MG63 (cell line): ENCODE measurements at regions not wholly inside any gene's neighbourhood (a gene's known extent, or its start where the extent isn't known, plus 50 kb on each side); places are given as distances from the start of the nearest gene placed in this dataset.
"Not testable (repeated sequence)": the region's sequence is repeated elsewhere in the genome, so short reads cannot be mapped to it uniquely, and the experiment has no call there.

Experiments used
- DNase-seq: peaks from one replicate; pipeline ENCODE4 v3.0.0-alpha.2; 2020
- H3K27me3 ChIP-seq: fragments of 250-450 bp; sonication (Bioruptor Pico); 2 replicates; pipeline ENCODE4 v1.5.1; 2020; ENCODE audit warnings: mild to moderate bottlenecking, moderate library complexity
- H3K36me3 ChIP-seq: fragments of 250-450 bp; sonication (Bioruptor Pico); 2 replicates; pipeline ENCODE4 v1.5.1; 2020; ENCODE audit warnings: mild to moderate bottlenecking, moderate library complexity
- H3K4me3 ChIP-seq: fragments of 250-450 bp; sonication (Bioruptor Pico); 2 replicates; pipeline ENCODE4 v1.5.1; 2020; ENCODE audit warnings: mild to moderate bottlenecking, moderate library complexity
- H3K9me3 ChIP-seq: fragments of 250-450 bp; sonication (Bioruptor Pico); 2 replicates; pipeline ENCODE4 v1.5.1; 2020; ENCODE audit warnings: mild to moderate bottlenecking, moderate library complexity

DNA sequence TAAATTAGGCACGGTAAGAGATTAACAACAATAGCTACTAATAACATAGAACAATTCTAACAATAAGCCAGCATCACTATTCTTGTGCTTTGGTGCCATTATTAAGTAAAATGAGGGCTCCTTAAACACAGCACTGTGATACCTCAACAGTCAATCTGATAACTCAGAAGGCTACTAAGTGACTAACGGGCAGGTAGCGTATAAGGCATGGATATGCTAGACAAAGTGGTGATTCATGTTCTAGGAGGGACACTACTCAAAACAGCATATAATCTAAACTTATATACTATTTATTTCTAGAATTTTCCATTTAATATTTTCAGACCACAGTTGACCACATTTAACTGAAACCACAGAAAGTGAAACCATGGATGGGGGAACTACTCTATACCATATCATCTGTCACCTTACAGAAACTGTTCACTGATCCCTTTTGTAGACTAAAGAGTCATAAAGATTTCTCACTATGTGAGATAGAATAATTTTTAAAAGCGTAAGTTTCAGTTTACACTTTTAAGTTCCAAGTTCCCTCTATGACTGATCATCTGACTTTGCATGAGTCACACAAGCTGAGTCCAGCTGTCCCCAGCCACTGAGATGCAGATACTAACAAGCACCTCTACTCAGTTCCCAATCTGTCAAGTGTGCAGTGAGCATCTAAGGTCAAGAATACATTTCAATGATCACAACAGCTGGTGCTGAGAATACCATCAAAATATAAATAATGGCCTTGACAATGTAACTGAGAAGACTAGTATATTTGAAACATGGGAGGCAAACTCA is 256.2 kb downstream of the SPATA31A1 start:
- not testable (repeated sequence) for H3K4me3 ChIP-seq, H3K27me3 ChIP-seq, DNase-seq, H3K36me3 ChIP-seq, H3K9me3 ChIP-seq

DNA sequence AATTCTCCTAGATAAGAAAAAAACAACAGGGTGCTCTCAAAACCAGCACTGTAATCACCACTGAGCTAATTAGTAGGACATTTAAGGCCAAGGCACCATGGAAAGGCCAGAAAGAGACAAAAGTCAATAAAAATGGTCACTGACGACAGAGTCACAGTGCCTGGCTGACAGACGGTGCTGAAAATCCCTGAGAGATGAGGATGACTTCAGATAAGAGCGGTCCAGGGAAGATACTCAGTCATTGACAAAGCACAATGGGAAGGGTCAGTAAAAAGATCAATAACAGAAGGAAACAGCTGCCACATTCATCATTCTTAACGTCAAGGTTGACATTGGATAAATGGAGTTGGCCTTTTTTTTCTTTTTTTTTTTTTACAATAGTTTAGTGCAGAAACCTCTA is 261.0 kb downstream of the SPATA31A1 start:
- H3K9me3 ChIP-seq, DNase-seq, H3K4me3 ChIP-seq, H3K36me3 ChIP-seq, H3K27me3 ChIP-seq: not testable (repeated sequence)

DNA sequence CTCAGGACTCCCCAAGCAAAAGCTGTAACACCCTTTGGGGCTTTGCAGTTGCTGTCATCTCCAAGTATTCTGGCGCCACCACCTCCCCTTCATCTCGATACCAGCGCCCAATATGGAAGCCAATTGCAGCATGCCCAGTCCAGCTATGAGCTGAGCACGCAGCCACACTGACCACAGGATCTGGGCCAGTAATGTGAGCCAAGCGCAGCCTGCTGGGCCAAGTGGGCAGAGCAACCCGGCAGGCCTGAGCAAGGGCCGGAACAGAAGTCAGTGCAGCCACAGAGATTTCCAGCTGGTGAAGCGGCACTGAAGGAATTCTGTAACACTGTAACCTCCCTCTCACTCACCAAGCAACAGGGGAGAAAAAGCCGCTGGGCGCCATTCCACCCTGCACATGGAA is 268.6 kb downstream of the SPATA31A1 start:
- H3K27me3 ChIP-seq, H3K36me3 ChIP-seq, DNase-seq, H3K4me3 ChIP-seq, H3K9me3 ChIP-seq: not testable (repeated sequence)

DNA sequence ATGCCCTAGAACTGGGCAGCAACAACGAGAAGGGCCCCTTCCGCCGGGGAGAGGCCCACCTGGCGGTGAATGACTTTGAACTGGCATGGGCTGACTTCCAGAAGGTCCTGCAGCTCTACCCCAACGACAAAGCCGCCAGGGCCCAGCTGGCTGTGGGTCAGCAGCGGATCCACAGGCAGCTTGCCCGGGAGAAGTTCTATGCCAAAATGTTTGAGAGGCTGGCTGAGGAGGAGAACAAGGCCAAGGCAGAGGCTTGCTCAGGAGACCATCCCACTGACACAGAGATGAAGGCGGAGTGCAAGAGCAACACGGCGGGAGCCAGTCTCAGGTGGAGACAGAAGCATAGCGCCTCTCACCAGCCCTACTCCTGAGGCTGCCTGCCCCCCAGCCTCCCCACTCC is 276.6 kb downstream of the SPATA31A1 start:
- H3K9me3 ChIP-seq, result not testable (repeated sequence)

DNA sequence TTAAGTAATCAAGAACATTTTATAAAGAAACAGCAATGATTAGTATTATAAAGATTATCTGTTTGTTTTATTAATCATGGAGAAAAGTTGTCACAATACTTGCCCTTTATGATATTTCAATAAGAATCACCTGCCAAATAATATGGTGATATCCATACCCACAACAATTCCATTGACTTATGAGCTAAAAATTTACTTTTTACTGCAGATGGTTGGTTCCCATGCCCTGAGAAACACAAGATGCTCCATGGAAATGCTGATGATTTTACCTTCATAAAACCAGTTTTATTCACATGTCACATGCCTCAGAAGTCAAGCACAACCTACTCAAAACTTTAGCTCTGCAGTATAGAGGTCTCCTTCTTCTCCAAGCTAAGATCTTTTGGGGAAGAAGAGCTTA is 293.6 kb downstream of the SPATA31A1 start:
- H3K4me3 ChIP-seq, H3K36me3 ChIP-seq, H3K27me3 ChIP-seq, H3K9me3 ChIP-seq, DNase-seq: not testable (repeated sequence)

More for the DNA sequence above, 276.6 kb downstream of the SPATA31A1 start:
- DNase-seq, result peak; percentile 82
- not testable (repeated sequence) for H3K36me3 ChIP-seq, H3K27me3 ChIP-seq, H3K4me3 ChIP-seq

DNA sequence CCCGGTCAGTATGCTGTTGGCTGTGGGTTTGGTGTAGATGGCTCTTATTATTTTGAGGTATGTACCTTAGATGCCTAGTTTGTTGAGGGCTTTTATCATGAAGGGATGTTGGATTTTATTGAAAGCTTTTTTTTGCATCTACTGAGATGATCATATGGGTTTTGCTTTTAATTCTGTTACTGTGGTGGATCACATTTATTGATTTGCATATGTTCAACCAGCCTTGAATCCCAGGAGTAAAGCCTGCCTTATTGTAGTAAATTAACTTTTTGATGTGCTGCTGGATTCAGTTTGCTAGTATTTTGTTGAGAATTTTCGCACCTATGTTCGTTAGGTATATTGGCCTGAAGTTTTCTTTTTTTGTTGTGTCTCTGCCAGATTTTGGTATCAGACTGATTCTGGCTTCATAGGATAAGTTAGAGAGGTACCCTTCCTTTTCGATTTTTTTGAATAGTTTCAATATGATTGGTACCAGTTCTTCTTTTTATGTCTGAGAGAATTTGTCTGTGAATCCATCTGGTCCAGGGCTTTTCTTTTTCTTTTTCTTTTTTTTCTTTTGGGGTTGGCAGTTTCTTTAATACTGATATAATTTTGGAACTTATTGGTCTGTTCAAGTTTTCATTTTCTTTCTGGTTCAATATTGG is 301.6 kb downstream of the SPATA31A1 start:
- H3K27me3 ChIP-seq, H3K4me3 ChIP-seq, H3K9me3 ChIP-seq, DNase-seq, H3K36me3 ChIP-seq: not testable (repeated sequence)

DNA sequence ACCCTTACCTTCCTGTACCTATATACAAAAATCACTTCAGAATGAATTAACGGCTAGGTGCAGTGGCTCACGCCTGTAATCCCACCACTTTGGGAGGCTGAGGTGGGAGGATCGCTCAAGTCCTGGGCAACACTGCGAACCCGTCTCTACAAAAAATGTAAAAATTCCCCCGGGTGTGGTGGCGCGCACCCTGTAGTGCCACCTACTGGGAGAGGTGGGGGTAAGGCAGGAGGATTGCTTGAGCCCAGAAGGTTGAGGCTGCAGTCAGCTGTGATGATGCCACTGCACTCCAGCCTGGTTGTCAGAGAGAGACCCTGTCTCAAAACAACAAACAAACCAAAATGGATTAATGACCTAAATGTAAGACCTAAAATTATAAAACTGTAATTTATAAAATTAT is 307.6 kb downstream of the SPATA31A1 start:
- not testable (repeated sequence) for H3K27me3 ChIP-seq, H3K36me3 ChIP-seq

DNA sequence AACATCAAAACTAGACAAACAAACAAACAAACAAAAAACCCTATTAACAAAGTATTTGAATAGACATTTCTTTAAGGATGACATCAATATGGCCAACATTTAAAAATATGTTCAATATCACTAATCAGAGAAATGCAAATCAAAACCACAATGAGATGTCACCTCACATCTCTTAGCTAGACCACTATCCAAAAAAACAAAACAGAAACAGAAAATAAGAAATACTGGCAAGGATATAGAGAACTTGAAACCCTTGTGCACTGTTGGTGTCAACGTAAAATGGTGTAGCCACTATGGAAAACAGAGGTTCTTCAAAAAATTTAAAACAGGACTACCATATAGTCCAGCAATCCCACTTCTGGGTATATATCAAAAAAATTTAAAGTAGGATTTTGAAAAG is 308.2 kb downstream of the SPATA31A1 start:
- not testable (repeated sequence) for H3K9me3 ChIP-seq, H3K36me3 ChIP-seq

More for the DNA sequence above, 307.6 kb downstream of the SPATA31A1 start:
- DNase-seq, H3K9me3 ChIP-seq, H3K4me3 ChIP-seq: not testable (repeated sequence)

DNA sequence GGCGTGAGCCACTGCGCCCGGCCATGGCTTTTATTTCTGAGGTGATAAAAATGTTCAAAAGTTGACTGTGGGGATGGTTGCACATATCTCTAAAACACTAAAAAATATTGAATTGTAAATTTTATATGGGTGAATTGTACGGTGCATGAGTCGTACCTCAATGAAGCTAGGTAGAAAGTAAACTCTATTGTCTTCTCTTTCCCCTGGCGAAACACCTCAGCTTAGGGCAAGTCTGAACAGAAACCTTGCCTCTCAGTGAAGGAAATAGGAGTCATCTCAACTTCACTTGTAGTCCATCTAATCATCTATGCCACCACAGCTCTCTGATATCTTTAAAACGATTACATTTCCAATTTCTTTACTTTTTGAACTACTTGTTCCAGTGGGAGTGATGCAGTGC is 309.6 kb downstream of the SPATA31A1 start:
- not testable (repeated sequence) for H3K36me3 ChIP-seq, H3K27me3 ChIP-seq, DNase-seq, H3K4me3 ChIP-seq, H3K9me3 ChIP-seq

More for the DNA sequence above, 308.2 kb downstream of the SPATA31A1 start:
- not testable (repeated sequence) for H3K4me3 ChIP-seq, H3K27me3 ChIP-seq, DNase-seq

DNA sequence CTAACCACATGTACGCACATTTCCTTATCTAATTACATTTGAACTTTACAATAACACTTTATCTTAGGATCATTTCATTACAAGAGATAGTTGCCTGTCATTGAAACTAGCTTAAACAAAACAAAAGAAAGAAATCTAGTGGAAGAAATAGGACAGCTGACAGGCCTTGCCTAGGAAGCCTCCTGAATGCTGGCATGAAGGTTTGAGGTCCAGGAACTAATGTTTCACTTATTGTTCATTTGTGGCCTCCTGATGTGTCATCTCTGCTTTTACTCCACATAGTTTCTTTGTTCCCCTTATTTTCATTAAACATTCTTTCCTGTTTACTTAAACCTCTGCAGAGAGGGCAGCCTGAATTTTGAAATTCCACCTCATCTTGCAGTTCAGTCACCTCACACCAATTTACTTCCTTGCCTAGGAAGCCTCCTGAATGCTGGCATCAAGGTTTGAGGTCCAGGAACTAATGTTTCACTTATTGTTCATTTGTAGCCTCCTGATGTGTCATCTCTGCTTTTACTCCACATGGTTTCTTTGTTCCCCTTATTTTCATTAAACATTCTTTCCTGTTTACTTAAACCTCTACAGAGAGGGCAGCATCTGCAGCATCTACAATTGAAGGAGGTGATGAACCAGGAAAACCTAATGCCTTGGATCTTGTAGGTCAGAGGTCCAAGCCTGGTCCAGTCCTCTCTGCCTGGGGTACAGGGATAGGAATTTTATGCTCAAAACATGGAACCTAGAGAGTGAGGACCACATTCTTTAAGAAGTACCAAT is 319.2 kb downstream of the SPATA31A1 start:
- not testable (repeated sequence) for H3K9me3 ChIP-seq, H3K4me3 ChIP-seq, DNase-seq, H3K36me3 ChIP-seq, H3K27me3 ChIP-seq

DNA sequence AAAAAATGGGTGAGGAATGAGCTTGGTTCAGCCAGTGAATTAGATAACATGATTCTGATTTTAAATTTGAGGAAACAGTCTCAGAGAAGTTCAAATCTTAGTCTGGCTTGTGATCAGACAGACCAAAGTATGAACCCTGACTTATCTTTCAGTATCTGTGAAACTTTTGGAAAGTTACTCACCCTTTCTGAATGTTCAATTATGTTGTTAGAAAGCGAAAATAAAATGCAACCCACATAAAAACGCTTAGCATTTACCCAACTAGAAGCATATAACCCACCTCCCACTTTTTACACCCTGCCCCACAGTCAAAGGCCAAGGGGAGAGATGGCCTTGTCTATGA is 319.7 kb downstream of the SPATA31A1 start:
- H3K36me3 ChIP-seq, H3K27me3 ChIP-seq, H3K9me3 ChIP-seq, H3K4me3 ChIP-seq, DNase-seq: not testable (repeated sequence)

DNA sequence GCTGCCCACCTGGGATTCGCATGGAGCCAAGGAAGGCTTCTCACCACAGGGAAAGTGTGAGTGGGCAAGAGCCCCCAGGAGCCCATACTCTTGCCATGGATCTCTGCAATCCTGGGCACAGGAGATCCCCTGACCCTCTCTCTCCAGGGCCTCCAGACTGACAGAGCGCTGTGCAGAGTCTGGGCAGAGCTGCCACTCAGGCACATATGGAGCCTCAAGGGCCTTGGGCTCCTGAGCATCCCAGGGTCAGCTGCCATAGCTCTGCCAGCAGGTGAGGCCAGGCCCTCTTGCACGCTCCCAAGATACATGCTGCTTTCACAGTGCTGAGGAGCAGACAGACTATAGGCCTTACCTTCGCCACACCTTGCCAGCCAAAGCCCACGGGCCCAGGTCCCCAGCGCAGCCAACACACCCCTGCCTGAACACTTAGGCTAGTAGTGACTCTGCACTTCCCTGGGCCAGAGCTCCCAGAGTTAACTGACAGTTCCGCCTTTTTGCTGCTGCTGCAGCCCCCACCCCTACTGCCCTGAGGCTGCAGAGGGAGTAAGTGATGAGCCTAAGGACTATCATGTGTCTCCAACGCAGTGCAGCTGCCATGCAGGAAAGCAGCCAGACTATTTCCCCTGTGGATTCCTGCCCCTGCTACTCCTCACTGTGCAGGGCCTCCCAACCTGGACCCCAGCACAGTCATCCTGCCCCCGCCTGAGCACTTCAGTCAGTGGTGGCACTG is 323.2 kb downstream of the SPATA31A1 start:
- H3K36me3 ChIP-seq, H3K27me3 ChIP-seq, H3K4me3 ChIP-seq, H3K9me3 ChIP-seq, DNase-seq: not testable (repeated sequence)

DNA sequence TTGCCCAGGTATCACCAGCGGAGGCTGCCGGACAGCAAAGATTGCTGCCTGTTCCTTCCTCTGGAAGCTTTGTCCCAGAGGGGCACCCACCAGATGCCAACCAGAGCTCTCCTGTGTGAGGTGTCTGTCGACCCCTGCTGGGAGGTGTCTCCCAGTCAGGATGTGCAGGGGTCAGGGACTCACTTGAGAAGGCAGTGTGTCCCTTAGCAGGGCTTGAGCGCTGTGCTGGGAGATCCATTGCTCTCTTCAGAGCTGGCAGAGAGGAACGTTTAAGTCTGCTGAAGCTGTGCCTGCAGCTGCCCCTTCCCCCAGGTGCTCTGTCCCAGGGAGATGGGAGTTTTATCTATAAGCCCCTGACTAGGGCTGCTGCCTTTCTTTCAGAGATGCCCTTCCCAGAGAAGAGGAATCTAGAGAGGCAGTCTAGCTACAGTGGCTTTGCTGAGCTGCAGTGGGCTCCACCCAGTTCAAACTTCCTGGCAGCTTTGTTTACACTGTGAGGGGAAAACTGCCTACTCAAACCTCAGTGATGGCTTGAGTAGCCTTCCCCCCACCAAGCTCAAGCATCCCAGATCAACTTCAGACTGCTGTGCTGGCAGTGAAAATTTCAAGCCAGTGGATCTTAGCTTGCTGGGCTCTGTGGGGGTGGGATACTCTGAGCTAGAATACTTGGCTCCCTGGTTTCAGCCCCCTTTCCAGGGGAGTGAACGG is 325.4 kb downstream of the SPATA31A1 start:
- H3K9me3 ChIP-seq, H3K27me3 ChIP-seq, H3K36me3 ChIP-seq, H3K4me3 ChIP-seq, DNase-seq: not testable (repeated sequence)

DNA sequence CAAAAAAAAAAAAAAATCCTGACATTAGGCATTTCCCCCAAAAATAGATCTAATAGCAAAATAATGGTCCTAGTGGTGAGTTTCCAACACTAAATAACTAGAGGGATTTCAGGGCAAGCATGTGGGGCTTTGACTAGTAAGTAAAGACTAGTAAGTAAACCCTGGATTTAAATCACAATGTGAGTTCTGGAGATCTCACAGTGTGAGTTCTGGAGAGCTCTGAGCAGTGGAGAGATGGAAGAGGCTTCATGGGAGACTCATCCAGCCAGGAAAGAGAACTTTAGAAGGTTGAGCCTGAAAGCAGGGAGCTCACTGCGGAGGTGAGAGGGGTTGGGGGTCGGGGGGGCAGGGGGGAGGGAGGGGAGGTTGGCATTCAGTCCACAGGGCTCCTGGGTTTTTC is 373.4 kb downstream of the SPATA31A1 start:
- not testable (repeated sequence) for DNase-seq, H3K27me3 ChIP-seq, H3K9me3 ChIP-seq, H3K4me3 ChIP-seq, H3K36me3 ChIP-seq

DNA sequence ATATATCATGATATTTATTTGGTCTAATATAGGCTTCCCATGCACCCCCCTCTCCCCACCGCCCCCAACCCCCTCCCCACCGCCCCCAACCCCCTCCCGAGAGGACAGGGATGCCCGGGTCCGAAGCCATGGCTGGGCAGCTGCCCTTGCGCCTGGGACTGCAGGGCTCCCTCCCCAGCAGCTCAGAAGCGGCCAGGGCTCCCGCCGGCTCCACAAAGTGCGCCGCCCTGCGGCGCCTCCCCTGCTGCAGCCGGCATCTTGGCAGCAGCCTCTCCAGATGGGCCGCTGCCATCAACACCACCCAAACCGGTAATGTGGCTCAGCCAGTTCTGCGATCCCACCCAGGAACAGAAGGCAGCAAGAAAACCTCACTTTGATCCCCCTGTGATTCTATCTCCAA is 389.4 kb downstream of the SPATA31A1 start:
- not testable (repeated sequence) for DNase-seq, H3K27me3 ChIP-seq, H3K4me3 ChIP-seq, H3K9me3 ChIP-seq, H3K36me3 ChIP-seq

DNA sequence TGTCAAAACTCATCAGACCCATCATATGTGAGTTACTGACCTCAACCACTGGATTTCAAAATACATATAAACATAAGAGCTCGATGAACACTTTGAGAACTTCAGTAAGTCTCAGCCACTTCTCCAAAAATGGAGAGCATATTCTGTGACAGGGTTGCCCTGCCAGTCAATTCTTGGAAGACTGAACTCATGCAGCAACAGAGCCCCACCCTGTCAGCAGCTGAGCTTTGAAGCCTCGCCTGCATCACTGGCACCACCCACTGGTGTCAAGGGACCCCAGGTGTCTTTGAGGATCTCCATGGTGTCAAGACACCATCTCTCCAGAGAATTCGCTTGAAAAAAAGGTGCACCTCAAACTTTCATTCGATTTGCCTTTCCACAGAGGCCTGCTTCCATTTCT is 420.1 kb downstream of the SPATA31A1 start:
- H3K9me3 ChIP-seq, H3K27me3 ChIP-seq, H3K4me3 ChIP-seq, H3K36me3 ChIP-seq, DNase-seq: not testable (repeated sequence)

DNA sequence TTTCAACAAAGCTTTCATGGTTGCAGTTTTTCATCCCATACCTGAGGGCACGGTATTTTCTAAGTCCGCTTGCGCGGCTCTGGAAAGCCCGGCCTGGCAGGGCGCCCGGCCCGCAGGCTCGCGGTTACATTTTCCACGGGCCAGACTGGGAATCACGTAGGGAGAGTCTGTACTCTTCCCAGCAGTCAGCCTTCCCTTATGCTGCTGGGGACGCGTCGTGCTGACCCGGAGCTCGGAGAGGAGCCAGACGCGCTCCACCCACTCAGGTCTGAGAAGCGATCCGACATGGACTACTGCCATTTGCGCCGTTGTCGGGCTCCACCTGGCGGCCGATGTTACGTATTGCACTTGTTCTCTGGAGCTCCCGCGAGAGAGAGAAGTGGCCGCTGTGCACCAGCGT is 435.9 kb downstream of the SPATA31A1 start:
- H3K27me3 ChIP-seq, H3K9me3 ChIP-seq, H3K4me3 ChIP-seq, H3K36me3 ChIP-seq: not testable (repeated sequence)
- DNase-seq, result peak; percentile 15
